Motor neuron (in vitro differentiated cells): ENCODE measurements at regions not wholly inside any gene's neighbourhood (a gene's known extent, or its start where the extent isn't known, plus 50 kb on each side); places are given as distances from the start of the nearest gene placed in this dataset.
A peak's percentile ranks its signal among the peaks of the same experiment; 100 is the strongest.

Experiments
- ATAC-seq, 8 experiments: fragments of 200-7000 bp; cut with Tn5 transposase; replicated peaks in 6 of 8; 2 replicates each; pipeline ENCODE4 v1.8.0; 2021; ENCODE audit warnings: mild to moderate bottlenecking in 8 of 8, moderate library complexity in 8 of 8
- H3K27ac ChIP-seq, 2 donors: fragments of 250-450 bp; sonication (Bioruptor Pico); 2 replicates each; pipeline ENCODE4 v1.9.0; 2021; ENCODE audit warnings: antibody characterized with exemption in 2 of 2, mild to moderate bottlenecking in 2 of 2, moderate library complexity in 1 of 2
- H3K4me1 ChIP-seq, 2 donors: fragments of 250-450 bp; sonication (Bioruptor Pico); replicated peaks in 1 of 2; 2 replicates each; pipeline ENCODE4 v1.6.1; 2021; ENCODE audit warnings: antibody characterized with exemption in 2 of 2, mild to moderate bottlenecking in 2 of 2, moderate library complexity in 1 of 2
- H3K4me3 ChIP-seq, 5 donors: fragments of 250-450 bp; sonication (Bioruptor Pico); 2 replicates each; pipeline ENCODE4 v1.9.0; 2021; ENCODE audit warnings: antibody characterized with exemption in 5 of 5, mild to moderate bottlenecking in 5 of 5, moderate library complexity in 4 of 5
- WGBS, 10 experiments: fragments of 450-650 bp; shearing (Covaris generic); methylation state at CpG; one replicate each; pipeline ENCODE4 v1.0.0; 2022; 5-methylcytosine and 5-hydroxymethylcytosine counted together
- in situ Hi-C, 9 experiments: fragments of 400-800 bp; cut with MboI; loops; one replicate each; pipeline ENCODE4 v1.15.0; 2021; ENCODE audit warnings: low sequenced_read_pairs in 9 of 9, low pct_unique_long_range_greater_than_20kb in 2 of 9; ENCODE audit not compliant: unreplicated experiment in 9 of 9

DNA sequence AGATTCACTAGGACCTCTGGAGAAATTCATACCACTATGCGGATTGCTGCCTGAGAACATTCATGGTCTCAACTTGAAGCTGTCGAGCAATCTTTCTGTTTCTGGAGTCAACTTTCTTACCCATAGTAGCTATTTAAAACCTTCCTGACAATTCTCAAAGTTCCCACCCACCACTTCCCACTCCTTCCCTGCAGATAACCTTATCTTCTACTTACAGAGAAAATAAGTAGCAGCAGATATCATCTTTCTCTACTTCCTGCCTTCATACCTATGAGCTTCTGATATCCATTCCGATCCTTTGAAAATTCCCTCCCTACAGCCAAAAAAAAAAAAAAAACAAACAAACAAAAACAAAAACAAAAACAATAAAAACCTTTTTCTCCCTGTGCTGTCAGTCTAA, 81.2 kb upstream of the CYRIA start:
- Histone ChIP-seq H3K4me1 (peaks cover 3 to 8% of the 10 kb centered on the region in 2 donors), H3K4me3 (no peak overlapping the region), H3K27ac (no peak overlapping the region)
- WGBS, 10 experiments, result 0 to 100% (median 84%) methylated on average over 1 to 3 of the region's 3 CpGs
- in situ Hi-C loops, result loop anchor here in 1 of 9 experiments (10.0 kb wide), 1 partner anchor 132 kb away; no protein-coding TSS in a partner anchor
- ATAC-seq, result no peak

DNA sequence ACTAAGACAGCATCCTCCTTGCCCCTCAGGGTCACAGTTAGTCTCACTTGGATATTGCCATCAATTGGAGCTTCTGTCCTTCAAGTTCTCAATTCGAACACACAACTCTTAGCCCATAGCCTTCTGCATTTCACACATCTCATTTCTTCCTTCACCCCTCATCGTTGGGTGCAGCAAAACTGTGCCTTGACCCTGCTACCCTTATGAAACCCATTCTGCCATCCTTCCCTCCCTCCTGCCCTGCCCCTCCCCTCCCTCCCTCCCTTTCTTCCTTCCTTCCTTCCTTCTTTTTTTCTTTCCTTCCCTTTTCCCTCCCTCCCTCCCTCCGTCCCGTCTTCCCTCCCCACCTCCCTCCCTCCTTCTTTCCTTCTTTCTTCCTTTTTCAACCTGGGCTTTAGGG, 80.7 kb upstream of the CYRIA start:
- H3K4me1 ChIP-seq, result peaks cover 8 to 11% of the 10 kb centered on the region in 2 donors
- no peak for ATAC-seq
- H3K27ac ChIP-seq, result no peak overlapping the region
- no peak overlapping the region for H3K4me3 ChIP-seq
- in situ Hi-C loops, result loop anchor here in 1 of 9 experiments (10.0 kb wide), 1 partner anchor 132 kb away; no protein-coding TSS in a partner anchor
- 0 to 60% methylated on average over 1 of the region's 4 CpGs; no CpG with 5 or more reads in 8 of the 10 experiments for WGBS, 10 experiments

DNA sequence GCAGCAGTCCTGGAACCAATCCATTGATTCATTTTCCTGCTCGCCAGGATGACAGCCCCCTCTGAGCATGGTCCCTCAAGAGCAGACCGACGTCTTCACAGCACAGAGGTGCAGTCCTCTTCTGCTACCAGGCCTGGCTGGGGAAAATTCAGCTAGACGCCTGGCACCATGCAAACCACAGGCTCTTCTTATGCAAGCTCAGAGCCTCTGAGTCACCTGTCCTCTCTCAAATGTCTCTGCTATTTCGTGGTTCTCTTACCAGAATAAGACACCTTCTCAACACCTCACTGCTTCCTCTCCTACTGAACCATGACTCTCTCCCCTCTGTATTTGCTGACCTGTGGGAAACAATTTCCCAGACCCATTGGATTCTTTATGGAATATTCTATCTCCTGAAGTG, 79.8 kb upstream of the CYRIA start:
- Histone ChIP-seq H3K4me3 (no peak overlapping the region), H3K27ac (no peak overlapping the region), H3K4me1 (peaks cover 9 to 11% of the 10 kb centered on the region in 2 donors)
- ATAC-seq, result no peak
- 20 to 83% (median 50%) methylated on average over 1 to 2 of the region's 5 CpGs; no CpG with 5 or more reads in 5 of the 10 experiments for WGBS, 10 experiments
- in situ Hi-C loops, result loop anchor here in 1 of 9 experiments (10.0 kb wide), 1 partner anchor 131 kb away; no protein-coding TSS in a partner anchor

- H3K27ac ChIP-seq, result no peak overlapping the region
- in situ Hi-C loops, result loop anchor here in 1 of 9 experiments (10.0 kb wide), 1 partner anchor 130 kb away; no protein-coding TSS in a partner anchor
- ATAC-seq, result no peak
- peaks cover 9 to 11% of the 10 kb centered on the region in 2 donors for H3K4me1 ChIP-seq
- no peak overlapping the region for H3K4me3 ChIP-seq
These were observed 78.9 kb upstream of the CYRIA start for GRCh38 chr2:16744521-16744920.

DNA sequence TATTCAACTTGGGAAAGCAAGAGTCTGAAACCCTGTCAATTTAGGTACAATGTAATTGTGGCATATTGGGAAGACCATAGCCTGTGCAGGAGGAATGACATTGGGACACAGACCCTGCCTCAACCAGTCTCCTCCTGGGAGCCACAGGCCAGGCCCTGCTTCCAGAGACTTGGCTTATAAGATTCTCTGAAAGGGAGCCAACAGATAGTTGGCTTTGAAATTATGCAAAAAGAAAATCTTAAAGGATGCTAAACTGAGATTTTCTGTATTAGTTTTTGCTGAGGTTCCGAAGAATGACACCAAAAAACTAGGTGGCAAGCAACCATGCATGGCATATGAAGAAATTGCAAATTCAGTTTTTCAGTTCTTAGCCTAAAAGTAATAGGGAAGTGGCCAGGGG, 76.4 kb upstream of the CYRIA start:
- in situ Hi-C loops, result loop anchor here in 1 of 9 experiments (10.0 kb wide), 1 partner anchor 127 kb away; no protein-coding TSS in a partner anchor
- no peak overlapping the region for H3K4me3 ChIP-seq
- no peak overlapping the region for H3K27ac ChIP-seq
- ATAC-seq, result peak in 1 of 8 experiments; percentile 19
- H3K4me1 ChIP-seq, result peaks cover 9 to 12% of the 10 kb centered on the region in 2 donors
- WGBS, 10 experiments, result 0 to 100% (median 100%) methylated on average over 1 of the region's 1 CpG; no CpG with 5 or more reads in 5 of the 10 experiments

GRCh38 chr2:16741498-16741897, 75.9 kb upstream of the CYRIA start:
- 0 to 70% (median 32%) methylated on average over 1 to 3 of the region's 3 CpGs; no CpG with 5 or more reads in 2 of the 10 experiments for WGBS, 10 experiments
- in situ Hi-C loops, result loop anchor here in 1 of 9 experiments (10.0 kb wide), 1 partner anchor 127 kb away; no protein-coding TSS in a partner anchor
- H3K4me1 ChIP-seq, result peaks cover 9 to 16% of the 10 kb centered on the region in 2 donors
- no peak overlapping the region for H3K27ac ChIP-seq
- H3K4me3 ChIP-seq, result no peak overlapping the region
- peak in 4 of 8 experiments; percentile 45 to 91 (median 58) for ATAC-seq

DNA sequence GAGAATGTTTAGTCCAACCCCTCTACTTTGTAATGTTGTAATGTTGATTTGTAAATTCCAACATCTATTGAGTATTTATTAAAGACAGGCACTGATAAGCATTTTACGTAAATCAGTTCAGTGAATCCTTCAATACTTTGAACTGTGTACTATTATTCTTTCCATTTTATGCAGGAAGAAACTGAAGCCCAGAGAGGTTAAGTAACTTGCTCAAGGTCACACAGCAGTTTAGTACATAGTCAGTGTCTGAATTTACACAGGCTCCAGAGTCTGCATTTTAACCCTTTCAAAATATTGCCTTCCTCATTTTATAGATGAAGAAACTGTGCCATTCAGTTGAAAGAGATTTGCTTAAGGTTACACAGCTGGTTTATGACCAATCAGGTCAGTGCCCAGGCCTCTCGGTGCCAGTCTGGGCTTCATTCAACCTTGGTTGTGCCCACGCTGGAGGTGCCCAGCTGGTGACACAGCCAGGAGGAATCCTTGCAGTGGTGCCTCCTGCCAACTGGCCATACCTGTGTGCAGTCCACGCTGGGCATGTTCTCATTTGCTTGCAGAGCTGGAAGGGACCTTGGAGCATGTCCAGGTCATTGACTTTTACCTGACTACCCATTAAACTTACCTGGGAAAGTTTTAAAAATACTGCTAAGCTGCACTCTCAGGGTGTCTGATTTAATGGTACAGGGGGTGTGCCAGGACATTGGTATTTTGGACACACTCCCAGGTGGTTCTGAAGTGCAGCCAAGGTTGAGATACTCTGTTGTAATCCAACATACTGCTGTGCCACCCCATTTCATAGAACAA, 74.3 kb upstream of the CYRIA start:
- in situ Hi-C loops, result loop anchor here in 1 of 9 experiments (10.0 kb wide), 1 partner anchor 125 kb away; no protein-coding TSS in a partner anchor
- no peak for ATAC-seq
- Histone ChIP-seq H3K27ac (no peak overlapping the region), H3K4me3 (no peak overlapping the region), H3K4me1 (peaks cover 9 to 16% of the 10 kb centered on the region in 2 donors)
- WGBS, 10 experiments, result 36 to 100% (median 89%) methylated on average over 1 to 2 of the region's 4 CpGs; no CpG with 5 or more reads in 1 of the 10 experiments

DNA sequence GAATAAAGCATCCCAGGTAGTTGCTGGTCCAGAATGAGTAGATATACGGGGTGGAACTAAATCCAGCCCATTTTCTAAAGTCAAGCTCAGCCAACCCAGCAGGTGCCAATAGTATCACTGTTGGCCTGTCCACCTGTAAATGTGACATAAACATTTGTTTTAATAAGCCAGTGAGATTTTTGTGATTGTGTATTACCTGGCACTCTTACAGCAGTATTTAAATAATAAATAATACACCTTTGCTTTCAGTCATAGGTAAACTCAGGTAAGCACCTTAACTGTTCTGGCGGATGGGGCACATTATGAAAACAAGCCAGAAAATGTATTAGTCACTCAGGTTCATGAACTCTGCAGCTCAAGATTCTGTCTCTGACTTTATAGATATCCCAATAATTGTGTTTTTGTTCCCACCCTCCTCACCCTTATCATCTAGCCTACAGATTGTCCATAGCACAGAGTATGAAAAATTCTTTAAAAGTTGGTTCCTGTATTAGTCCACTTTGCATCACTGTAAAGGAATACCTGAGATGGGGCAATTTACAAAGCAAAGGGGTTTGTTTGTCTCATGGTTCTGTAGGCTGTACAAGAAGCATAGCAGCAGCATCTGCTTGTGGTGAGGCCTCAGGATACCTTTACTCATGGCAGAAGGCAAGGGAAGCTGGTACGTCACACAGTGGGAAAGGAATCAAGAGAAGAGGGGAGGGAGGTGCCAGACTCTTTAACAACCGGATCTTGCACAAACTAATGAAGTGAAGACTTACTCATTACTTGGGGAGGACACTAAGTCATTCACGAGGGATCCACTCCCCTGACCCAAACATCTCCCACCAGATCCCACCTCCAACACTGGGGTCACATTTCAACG, 73.0 kb upstream of the CYRIA start:
- peaks cover 9 to 16% of the 10 kb centered on the region in 2 donors for H3K4me1 ChIP-seq
- no peak overlapping the region for H3K4me3 ChIP-seq
- no peak overlapping the region for H3K27ac ChIP-seq
- in situ Hi-C loops, result no loop called here
- WGBS, 10 experiments, result 27 to 92% (median 64%) methylated on average over 1 to 6 of the region's 6 CpGs; no CpG with 5 or more reads in 1 of the 10 experiments
- no peak for ATAC-seq

GRCh38 chr2:16737812-16738211, 72.2 kb upstream of the CYRIA start:
- no peak overlapping the region for H3K27ac ChIP-seq
- peaks cover 9 to 16% of the 10 kb centered on the region in 2 donors for H3K4me1 ChIP-seq
- in situ Hi-C loops, result no loop called here
- WGBS, 10 experiments, result 0 to 100% (median 73%) methylated on average over 1 of the region's 1 CpG; no CpG with 5 or more reads in 4 of the 10 experiments
- H3K4me3 ChIP-seq, result no peak overlapping the region
- no peak for ATAC-seq

- in situ Hi-C loops, result no loop called here
- Histone ChIP-seq H3K4me3 (no peak overlapping the region), H3K4me1 (peaks cover 4 to 7% of the 10 kb centered on the region in 2 donors), H3K27ac (no peak overlapping the region)
- 0 to 80% (median 60%) methylated on average over 1 to 2 of the region's 2 CpGs; no CpG with 5 or more reads in 4 of the 10 experiments for WGBS, 10 experiments
- peak in 5 of 8 experiments; percentile 33 to 80 (median 40) for ATAC-seq
These were observed 71.0 kb upstream of the CYRIA start for GRCh38 chr2:16736633-16737032.

DNA sequence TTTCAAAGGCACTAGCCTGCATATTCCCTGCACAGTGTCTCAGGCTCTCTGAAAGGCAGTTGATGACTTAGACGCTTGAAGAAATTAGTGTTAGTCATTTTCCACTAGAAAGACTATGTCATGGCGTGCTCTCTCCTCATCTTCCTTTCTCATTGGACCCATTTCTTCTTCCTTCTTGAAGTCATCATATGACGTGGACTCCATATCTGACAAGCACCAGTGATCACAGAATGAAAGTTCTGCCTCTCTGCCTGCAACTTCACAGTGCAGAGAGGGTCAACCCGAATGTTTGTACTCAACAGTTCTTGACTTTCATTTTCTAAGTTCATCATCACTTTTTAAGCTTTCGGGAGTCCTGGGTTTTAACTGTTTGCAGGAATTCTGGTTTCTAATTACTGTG, 63.7 kb upstream of the CYRIA start:
- no peak for ATAC-seq
- Histone ChIP-seq H3K27ac (no peak overlapping the region), H3K4me1 (no peaks in the 10 kb centered on the region), H3K4me3 (no peak overlapping the region)
- in situ Hi-C loops, result no loop called here
- WGBS, 10 experiments, result 14 to 100% (median 70%) methylated on average over 2 to 5 of the region's 5 CpGs; no CpG with 5 or more reads in 1 of the 10 experiments

DNA sequence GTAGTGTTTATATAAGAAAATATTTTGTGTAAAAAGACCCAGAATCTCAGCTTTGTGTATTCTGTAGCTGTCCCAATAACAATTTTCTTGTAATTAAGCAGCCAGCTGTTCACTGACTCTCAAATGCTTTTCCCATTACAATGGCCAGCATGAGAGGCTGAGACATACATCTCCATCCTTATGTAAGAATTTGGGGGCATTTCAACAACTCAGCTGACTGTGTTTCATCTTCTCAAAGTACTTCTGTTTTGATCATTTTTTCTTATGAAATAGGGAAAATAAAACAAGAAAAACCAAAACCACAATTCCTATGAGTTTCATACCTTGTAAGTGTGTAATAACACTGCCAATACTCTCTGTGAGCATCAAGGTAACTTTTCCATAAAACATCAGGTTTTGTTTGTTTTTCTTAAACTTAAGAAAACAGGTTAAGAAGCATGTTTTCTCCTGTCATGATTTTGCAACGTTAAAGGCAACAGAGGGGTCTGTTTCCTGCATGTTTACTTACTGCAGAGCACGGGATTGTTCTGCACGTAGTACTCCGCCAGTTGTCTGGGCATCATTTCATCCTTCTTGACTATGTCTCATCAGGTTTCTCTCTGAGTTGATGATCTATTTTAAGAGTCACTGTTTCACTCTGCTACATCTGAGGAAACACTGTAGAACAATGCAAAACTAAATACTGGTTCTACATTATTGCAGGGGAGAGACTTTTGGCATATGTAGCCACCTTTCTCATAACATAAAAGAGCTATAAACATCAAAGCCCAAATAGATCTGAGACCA, 62.9 kb upstream of the CYRIA start:
- ATAC-seq, result no peak
- H3K27ac ChIP-seq, result no peak overlapping the region
- 0 to 100% (median 61%) methylated on average over 1 to 4 of the region's 4 CpGs; no CpG with 5 or more reads in 2 of the 10 experiments for WGBS, 10 experiments

More for the DNA sequence above, 62.9 kb upstream of the CYRIA start:
- Histone ChIP-seq H3K4me3 (no peak overlapping the region), H3K4me1 (no peaks in the 10 kb centered on the region)
- in situ Hi-C loops, result no loop called here
